GM21723 (cell line): ENCODE measurements at regions not wholly inside any gene's neighbourhood (a gene's known extent, or its start where the extent isn't known, plus 50 kb on each side); places are given as distances from the start of the nearest gene placed in this dataset.
"Not testable (repeated sequence)": the region's sequence is repeated elsewhere in the genome, so short reads cannot be mapped to it uniquely, and the experiment has no call there.

ENCODE experiments used
- ATAC-seq: cut with Tn5 transposase; IDR thresholded peaks from one replicate; pipeline ENCODE4 v1.9.1; 2021; ENCODE audit warnings: mild to moderate bottlenecking, moderate library complexity; ENCODE audit not compliant: unreplicated experiment

DNA sequence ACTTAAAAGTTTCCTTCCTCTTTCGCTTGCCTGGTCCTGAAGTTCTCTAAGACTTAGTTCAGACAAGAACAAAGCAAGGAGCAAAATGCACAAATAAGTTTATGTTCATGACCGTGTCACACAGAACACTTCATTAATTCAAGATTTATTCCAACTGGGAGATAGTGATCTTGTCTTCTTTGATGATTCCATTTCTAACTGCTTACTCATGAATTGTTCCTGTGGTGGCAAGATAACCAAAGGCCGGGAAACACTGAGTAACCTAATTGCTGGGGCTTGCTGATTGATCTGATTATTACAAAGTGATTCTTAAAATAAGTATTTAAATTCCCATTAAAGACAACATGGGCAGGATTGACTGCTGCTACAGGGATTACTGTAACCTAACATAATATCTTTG is 1462.9 kb upstream of the RAG2 start:
- no peak for ATAC-seq

DNA sequence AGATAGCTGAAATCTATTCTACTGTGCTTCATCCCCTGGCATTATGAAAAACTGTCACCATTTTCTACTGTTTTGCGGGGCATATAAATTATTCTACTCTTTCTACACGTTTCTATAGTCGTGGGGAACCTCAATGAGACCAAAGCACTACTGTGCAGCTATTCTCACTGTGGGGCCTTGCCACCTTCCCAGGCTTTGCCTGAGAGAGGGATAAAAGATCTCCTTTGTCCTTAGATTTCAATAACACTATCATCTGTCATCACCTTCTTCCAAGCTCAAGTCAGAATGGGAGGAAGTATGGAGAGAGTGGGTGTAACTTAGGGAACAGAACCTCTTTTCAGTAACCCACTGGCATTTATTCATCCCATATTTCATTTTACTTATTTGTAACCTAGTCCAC is 1462.1 kb upstream of the RAG2 start:
- no peak for ATAC-seq

DNA sequence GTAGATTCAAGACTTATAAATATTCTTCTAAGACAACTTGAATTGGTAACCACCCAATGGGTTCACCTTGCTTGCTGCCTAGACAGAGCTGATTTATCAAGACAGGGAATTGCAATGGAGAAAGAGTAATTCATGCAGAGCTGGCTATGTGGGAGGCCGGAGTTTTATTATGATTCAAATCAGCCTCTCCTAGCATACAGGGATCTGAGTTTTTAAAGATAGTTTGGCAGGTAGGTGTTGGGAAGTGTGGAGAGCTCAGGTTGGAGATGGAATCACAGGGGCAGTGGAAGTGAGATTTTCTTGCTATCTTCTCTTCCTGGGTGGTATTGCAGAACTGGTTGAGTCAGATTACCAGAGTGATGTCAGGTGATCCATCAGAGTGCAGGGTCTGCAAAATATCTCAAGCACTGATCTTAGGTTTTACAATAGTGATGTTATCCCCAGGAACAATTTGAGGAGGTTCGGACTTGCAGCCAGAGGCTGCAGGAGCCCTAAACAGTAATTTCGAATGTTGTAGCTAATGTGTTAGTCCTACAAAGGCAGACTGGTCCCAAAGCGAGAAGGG is 1448.6 kb upstream of the RAG2 start:
- no peak for ATAC-seq

DNA sequence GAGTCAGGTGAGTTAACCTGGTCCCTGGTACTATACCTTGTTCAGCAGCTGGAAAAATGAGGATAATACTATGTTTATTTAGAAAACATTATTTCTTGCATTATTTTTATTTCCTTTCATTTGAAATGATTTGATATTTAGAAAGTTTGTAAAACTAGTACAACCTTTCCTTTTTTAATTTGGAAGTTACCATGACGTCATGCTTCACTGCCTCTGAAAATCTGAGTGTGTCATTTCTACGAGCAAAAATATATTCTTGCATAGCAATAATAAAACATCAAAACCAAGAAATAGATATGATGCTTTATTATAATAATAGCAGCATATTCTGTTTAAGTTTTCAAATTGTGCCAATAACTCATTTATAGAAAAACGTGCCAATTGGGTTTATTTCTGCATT is 1445.0 kb upstream of the RAG2 start:
- no peak for ATAC-seq

DNA sequence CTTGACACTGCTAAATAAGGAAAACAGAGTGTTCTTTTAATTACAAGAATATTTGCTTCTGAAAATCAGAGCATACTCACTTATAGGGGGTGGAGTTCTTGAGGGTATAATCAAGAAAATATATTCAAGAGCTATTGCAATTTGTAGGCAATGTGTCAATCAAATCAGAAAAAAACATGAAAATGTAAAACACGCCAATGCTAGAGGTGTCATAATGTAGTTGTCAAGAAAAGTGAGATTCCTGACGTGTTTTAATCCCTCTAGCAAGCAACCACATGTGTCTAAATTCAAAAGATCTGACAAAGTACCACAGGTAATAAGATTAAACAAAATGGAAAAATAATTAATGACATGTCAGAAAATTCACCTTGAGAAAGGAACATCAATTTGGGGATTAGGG is 1440.7 kb upstream of the RAG2 start:
- no peak for ATAC-seq

DNA sequence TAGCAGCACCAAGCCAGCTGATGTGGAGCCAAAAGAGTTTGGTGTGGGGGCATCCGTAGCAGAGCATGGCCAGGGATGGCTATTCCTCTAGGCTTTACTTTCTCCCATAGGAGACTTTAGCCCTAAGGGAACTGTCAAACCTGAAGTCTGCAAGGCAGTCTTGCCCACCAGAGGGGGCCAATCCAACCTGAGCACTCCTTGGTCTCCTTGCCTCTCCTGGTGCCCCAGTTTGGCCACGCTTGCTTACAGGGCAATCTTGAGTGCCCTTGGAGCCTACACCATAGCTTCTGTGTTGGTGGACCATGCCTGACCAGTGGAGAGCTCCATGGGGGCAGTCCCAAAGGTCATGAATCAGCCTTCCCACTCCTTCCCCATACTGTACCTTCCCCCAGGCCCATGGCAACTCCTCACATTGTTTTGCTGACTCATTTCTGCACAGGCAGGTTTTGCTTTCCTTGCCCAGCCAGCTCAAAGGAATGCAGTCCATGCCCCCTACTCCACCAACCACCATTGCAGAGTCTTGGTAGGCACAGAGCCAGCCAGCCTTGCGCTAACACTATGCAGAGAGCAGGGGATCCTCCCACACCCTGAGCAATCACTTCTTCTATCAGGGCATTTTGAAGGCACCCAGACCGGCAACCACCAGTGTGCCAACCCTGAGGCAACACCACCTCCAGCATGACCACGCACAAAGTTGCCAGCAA is 1421.2 kb upstream of the RAG2 start:
- ATAC-seq, result no peak

DNA sequence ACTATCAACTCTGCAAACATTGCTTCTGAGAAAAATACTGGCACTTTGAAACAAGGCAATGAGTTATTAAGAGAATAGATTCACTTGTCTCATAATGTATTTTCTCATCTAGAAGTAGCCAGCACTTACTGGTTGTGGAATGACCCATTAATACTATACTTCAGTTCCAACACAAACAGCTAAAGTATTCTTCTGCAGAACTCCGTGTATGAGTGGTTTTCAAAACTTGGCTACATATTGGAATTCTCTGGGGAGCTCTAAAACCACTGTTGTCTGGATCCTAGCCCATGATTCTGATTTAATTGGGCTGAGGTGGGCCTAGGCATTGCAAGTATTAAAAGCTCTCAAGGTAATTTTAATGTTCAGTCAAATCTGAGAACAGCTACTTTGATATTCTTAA is 1416.4 kb upstream of the RAG2 start:
- no peak for ATAC-seq

DNA sequence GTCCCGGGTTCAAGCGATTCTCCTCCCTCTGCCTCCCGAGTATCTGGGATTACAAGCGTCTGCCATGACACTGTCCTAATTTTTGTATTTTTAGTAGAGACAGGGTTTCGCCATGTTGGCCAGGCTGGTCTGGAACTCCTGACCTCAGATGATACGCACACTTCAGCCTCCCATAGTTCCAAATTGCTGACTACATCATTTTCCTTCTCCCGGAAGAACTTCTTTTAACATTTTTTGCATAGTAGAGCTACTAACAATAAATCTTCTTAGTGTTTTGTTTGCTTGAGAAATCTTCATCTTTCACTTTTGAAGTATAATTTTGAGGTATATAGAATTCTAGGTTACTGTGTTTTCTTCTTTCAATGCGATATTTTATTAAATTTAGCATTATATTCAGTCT is 1415.1 kb upstream of the RAG2 start:
- ATAC-seq, result no peak

DNA sequence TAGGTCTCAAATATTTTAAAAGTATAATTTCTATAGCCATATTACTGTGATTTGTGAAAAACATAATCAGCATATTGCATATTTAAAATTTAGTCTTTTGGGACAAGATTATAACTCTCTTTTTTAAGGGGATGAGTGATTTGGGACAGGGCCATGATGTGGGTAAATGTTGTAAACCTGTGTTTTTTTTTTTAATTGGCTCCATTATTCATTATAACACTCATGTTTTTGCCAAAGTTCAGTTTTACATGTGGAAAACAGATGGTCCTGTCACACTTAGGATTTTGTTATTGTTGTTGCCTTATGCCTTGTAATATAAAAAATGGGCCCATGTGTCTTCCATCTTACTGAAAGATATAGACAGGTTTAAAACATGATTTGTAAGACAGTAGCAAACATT is 1413.5 kb upstream of the RAG2 start:
- no peak for ATAC-seq

DNA sequence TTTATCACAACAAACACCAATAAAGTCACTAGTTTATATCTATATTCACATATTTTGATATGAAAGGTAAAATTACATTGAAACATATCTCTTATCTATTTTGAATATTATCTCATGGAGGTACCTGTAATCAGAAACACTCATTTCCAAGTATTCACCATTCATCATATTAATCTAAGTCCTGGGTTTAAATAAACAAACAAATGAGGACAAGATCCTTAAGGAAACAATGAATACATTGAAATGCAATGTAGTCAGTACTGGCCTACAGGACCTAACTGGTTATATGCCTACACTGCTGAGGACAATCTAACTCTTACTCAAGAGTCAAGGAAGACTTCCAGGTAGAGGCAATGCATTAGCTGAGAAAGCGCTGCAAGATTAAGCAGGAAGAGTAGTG is 1411.9 kb upstream of the RAG2 start:
- no peak for ATAC-seq

DNA sequence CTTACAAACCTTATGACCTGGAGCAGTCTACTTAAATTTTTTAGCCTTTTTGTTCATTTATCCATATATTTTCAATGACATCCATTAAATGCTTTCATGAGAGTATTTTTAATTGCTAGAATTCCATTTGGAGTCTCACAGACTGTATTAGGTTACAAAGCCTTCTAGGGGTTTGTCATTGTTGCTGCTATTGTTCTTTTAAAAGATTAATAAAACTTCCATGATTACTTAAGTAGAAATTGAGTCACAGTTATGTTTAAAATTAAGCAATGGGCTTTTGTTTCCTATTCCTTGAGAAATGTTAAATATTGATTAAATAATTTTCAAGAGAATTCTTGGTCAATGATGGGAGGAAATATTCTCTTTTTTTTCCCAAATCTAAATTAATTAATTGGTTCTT is 1408.4 kb upstream of the RAG2 start:
- ATAC-seq, result no peak

DNA sequence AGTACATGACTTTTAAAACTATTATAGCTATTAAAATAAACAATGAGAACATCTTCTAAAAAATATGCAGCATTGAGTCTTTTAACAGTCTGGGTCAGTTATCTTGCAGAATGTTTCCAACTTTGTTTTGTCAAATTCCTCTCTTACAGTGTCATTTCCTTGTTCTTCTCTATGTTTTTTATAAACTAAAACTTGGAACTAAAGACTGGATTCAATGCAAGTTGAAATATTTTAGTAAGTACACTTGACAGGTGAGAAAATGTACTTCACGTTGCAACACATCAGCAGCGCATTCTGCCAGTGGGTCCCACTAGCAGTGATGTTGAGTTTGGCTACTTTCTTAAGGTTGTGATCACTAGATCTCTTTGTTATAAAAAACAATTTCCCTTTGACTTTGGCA is 1407.6 kb upstream of the RAG2 start:
- ATAC-seq, result no peak

DNA sequence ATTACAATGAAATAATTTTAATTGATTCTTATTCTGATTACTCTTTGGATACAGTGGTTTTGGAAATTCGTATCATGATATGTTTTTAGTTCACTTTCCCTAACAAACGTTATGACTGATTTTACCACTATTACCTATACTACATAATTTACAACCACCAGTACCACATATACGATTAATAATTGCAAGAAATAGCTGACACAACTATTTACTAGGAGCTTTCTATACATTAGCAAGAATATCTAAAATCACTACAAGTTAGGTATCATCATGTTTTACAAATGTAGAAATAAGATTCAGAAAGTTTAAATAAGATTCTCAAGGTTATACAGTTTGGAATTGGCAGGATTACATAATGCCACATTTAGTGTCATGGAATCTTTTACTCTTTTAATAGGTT is 1401.1 kb upstream of the RAG2 start:
- no peak for ATAC-seq

DNA sequence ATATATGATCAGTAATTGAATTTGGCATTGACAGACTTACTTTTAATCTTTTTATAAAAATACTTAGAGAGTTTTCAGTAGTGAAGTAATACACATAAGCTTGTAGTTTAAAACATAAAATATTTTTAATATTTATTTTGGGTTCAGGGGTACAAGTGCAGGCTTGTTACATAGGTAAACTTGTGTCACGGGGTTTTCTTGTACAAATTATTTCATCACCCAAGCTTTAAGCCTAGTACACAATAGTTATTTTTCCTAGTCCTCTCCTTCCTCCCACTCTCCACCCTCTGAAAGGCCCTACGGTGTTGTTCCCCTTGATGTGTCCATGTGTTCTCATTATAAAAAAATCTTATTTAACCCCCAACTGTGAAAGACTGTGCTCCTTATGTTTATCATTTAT is 1397.8 kb upstream of the RAG2 start:
- ATAC-seq, result no peak

DNA sequence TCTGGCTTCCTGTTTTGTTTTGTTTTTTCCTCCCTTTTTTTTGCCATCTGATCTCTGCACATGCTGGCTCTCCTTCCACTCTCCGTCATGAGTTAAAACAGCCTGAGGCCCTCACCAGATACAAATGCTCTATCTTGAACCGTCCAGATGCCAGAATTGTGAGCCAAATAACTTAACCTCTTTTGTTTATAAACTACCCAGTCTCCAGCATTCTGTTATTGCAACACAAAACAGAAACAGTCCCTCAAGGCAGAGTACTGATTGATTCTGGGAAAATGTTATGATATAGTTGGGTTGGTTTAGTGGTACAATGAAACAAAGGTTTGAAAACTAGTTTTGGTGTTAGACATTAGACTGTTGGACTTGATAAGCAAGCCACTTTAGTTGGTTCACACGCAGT is 1390.0 kb upstream of the RAG2 start:
- ATAC-seq, result no peak

DNA sequence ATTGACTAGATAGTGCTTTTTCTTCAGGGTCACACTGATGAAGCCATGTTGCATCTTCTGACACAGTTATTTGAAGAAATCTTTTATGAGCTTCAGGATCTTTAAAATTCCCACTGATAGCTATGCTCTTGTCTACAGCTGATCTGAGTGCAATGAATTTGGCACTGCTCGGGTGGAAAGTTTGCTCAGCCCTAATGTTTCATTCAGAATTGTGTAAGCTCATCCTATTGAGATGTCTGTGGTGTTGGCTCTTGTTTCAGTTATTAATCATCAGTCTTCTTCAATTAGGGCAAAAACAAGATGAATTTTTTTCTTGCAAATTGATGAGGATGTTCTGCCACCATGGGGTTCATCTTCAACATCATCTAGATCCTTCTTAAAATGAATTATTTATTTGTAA is 1387.0 kb upstream of the RAG2 start:
- no peak for ATAC-seq

DNA sequence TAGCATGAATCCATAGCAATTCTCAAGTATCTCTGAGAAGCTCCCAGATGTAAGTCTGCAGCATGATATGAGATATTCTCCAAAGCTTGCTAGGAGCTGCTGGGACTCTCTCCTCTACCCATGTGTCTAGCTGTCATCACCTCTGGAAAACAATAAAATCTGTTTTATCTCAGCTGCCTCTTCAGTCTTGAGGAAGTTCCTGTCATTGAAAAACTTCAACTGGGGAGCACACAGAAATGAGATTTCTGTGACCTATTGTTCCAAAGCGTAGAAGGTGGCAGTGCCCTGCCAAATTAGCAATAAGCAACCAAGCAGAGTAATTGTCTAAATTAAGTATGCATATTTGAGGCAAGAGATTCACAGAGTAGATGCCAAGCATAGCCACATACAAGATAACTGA is 1380.6 kb upstream of the RAG2 start:
- no peak for ATAC-seq

DNA sequence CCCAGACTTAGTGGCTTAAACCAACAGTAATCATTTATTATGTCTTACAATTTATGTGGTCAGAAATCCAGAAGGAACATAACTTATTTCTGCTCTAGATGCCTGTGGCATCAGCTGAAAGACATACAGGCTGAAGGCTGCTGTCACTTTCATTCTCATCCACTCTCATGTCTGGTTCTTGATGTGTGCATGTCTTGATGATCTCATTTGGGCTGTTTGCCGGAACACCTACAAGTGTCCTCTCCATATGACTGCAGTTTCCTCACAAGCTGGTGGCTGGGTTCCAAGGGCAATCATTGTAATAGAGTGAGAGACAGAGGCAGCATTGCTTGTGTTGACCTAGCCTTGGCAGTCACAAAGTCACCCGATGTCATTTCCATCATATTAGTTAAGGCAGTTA is 1375.9 kb upstream of the RAG2 start:
- no peak for ATAC-seq

DNA sequence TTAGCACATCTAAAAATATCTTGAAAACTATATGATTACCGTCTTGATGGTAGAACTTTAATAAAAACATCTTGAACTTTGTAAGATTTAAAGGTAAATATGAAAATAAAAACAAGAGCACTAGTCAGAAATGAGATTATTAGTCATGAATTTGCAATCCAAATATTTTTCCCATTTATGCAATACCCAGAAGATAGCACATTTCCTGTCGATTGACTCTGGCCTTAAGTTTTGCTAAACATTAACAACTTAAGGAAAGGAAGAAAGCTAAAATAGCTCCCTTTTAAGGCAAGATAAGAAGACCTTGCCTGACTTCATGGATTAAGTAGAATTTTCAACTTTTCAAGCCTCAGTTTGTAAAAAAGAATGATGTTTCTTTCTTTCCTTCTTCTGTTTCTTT is 1374.7 kb upstream of the RAG2 start:
- no peak for ATAC-seq

DNA sequence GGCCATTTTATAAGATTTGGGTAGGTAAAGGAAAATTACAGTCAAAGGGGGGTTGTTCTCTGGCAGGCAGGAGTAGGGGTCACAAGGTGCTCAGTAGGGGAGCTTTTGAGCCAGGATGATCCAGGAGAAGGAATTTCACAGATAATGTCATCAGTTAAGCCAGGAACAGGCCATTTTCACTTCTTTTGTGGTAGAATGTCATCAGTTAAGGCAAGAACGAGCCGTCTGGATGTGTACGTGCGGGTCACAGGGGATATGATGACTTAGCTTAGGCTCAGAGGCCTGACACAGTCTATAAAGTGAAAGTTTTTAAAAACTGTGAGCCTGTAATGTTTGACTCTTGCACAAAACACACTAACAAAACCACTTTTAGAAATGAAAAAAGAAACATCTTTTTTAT is 1371.3 kb upstream of the RAG2 start:
- ATAC-seq, result not testable (repeated sequence)

DNA sequence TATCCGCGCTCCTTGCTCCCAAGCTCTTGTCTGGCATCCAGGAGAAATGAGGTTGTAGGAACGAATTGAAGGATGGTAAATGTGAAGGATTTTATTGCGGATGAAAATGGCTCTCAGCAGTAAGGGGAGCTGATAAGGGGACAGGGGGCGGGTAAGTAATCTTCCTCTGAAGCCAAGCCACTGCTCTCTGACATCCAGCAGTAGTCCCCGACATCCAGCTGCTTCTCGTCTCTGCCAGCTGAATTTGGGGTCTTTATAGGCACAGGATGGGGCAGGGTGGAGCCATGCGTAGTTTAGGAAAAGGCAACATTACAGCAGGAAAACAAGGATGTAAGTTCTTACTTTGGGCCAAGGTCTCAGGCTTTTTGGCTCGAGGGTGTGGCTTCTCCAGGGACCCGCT is 1370.1 kb upstream of the RAG2 start:
- no peak for ATAC-seq

DNA sequence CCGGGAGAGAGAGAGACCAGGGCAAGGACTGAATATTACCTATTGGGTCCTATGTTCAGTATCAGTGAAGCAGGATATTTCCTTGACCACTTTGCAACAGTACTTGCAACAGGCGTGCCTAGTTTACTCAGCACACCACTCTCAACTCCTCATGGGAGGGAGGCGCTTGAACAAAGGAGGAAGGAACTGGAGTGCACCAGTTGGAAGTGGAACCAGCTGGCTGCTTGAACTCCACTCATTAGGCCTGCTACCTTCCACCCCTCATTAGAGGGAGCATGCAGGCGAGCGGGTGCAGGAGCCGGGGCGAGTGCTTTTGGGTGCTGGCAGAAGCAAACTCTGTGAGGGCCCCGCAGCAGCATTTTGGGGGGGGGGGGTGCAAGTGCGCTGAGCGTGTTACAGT is 1369.6 kb upstream of the RAG2 start:
- no peak for ATAC-seq

DNA sequence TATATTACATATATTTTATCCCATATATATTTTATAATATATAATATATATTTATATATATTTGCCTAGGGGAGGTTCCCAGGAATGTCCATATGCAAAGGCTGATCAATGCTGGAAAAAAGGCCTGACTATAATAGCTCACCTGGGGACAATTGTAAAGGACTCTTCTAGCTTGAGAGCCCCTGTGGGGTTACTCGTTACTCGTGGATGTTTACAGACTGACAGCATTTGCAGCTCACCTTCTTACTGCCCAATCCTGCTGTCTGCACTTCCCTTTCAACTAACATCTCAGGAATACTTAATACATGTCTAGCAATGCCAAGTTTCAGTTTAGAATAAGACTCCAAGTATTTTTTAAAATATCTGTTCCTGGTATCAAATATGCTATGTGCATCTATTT is 1365.4 kb upstream of the RAG2 start:
- ATAC-seq, result no peak
